ENCODE measurements at regions not wholly inside any gene's neighbourhood (a gene's known extent, or its start where the extent isn't known, plus 50 kb on each side); places are given as distances from the start of the nearest gene placed in this dataset.

GRCh38 chr6:140592877-140593276, 1218.4 kb upstream of the CITED2 start:
- DNase-seq, result no peak
- no peaks in the 10 kb centered on the region for H3K27me3 ChIP-seq
- no peaks in the 10 kb centered on the region for H3K9me3 ChIP-seq
- TF ChIP-seq POLR2A (IDR thresholded peaks at IDR 0.05) (no peak), CTCF (IDR thresholded peaks at IDR 0.05) (no peak)
- WGBS, 2 donors, result 92 to 98% methylated on average over 3 of the region's 3 CpGs
- no peaks in the 10 kb centered on the region for H3K36me3 ChIP-seq
- intact Hi-C loops (cut with DNase I), result no loop called here
- H3K4me3 ChIP-seq, result no peak overlapping the region
- no peak overlapping the region for H3K27ac ChIP-seq
- H3K4me1 ChIP-seq, result no peaks in the 10 kb centered on the region

- TF ChIP-seq POLR2A (IDR thresholded peaks at IDR 0.05) (no peak), CTCF (IDR thresholded peaks at IDR 0.05) (no peak)
- Histone ChIP-seq H3K4me3 (no peak overlapping the region), H3K36me3 (no peaks in the 10 kb centered on the region), H3K9me3 (no peaks in the 10 kb centered on the region), H3K27me3 (no peaks in the 10 kb centered on the region), H3K4me1 (no peaks in the 10 kb centered on the region), H3K27ac (no peak overlapping the region)
- intact Hi-C loops (cut with DNase I), result no loop called here
- DNase-seq, result no peak
These were observed 1216.2 kb upstream of the CITED2 start for GRCh38 chr6:140590641-140591040.

GRCh38 chr6:140586426-140587061, 1212.1 kb upstream of the CITED2 start:
- H3K27me3 ChIP-seq, result no peaks in the 10 kb centered on the region
- H3K4me1 ChIP-seq, result no peaks in the 10 kb centered on the region
- DNase-seq, result no peak
- no peak overlapping the region for H3K4me3 ChIP-seq
- no peak overlapping the region for H3K27ac ChIP-seq
- H3K9me3 ChIP-seq, result no peaks in the 10 kb centered on the region
- intact Hi-C loops (cut with DNase I), result no loop called here
- TF ChIP-seq POLR2A (IDR thresholded peaks at IDR 0.05) (no peak), CTCF (IDR thresholded peaks at IDR 0.05) (no peak)
- 41 to 48% methylated on average over 2 to 3 of the region's 3 CpGs for WGBS, 2 donors
- H3K36me3 ChIP-seq, result no peaks in the 10 kb centered on the region

GRCh38 chr6:140581601-140582000, 1207.2 kb upstream of the CITED2 start:
- intact Hi-C loops (cut with DNase I), result no loop called here
- no peaks in the 10 kb centered on the region for H3K36me3 ChIP-seq
- no peak for DNase-seq
- H3K27ac ChIP-seq, result no peak overlapping the region
- no peaks in the 10 kb centered on the region for H3K9me3 ChIP-seq
- WGBS, 2 donors, result 57 to 89% methylated on average over 1 of the region's 1 CpG
- no peak for TF ChIP-seq CTCF (IDR thresholded peaks at IDR 0.05)
- no peak for TF ChIP-seq POLR2A (IDR thresholded peaks at IDR 0.05)
- H3K4me1 ChIP-seq, result no peaks in the 10 kb centered on the region
- H3K27me3 ChIP-seq, result no peaks in the 10 kb centered on the region
- H3K4me3 ChIP-seq, result no peak overlapping the region

GRCh38 chr6:140579918-140580317, 1205.5 kb upstream of the CITED2 start:
- H3K27ac ChIP-seq, result no peak overlapping the region
- no peak overlapping the region for H3K4me3 ChIP-seq
- H3K36me3 ChIP-seq, result no peaks in the 10 kb centered on the region
- H3K9me3 ChIP-seq, result no peaks in the 10 kb centered on the region
- WGBS, 2 donors, result 52 to 68% methylated on average over 1 of the region's 1 CpG
- TF ChIP-seq CTCF (IDR thresholded peaks at IDR 0.05), result no peak
- TF ChIP-seq POLR2A (IDR thresholded peaks at IDR 0.05), result no peak
- no peaks in the 10 kb centered on the region for H3K4me1 ChIP-seq
- DNase-seq, result no peak
- intact Hi-C loops (cut with DNase I), result no loop called here
- H3K27me3 ChIP-seq, result no peaks in the 10 kb centered on the region
